ENCODE measurements at regions not wholly inside any gene's neighbourhood (a gene's known extent, or its start where the extent isn't known, plus 50 kb on each side); places are given as distances from the start of the nearest gene placed in this dataset.

DNA sequence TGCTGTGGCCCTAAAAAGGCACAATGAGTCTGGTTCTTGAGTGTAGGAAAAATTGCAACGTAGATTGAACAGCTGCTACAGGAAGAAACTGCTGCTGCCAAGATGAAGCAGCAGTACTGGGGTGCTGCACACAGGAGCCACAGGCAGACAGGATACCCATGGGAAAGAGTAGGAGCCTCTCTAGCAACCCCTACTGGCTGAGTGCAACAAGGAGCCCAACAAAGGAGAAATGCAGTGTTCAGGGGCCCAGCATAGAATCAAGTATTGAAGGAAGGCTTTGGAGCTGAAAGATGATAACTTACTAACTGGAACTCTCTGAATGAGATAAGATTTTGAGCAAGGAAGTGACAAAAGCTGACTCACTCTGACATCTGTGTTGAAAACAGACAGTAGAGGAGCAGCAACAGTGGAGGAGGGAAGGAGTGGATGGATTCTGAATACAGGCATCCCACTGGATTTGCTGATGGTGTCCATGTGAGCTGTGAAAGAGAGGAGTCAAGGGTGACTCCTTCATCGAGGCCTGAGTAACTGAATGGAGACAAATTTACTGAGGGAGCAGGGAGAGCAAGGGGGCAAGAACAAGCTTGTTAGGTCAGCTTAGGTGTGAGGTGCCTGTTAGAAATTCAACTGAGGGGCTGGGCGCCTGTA lies 534.7 kb upstream of the JARID2 start:
- TF ChIP-seq HDAC6 (IDR thresholded peaks at IDR 0.05; ENCODE audit: low read depth, low read length) (no peak), FOXK2 (IDR thresholded peaks at IDR 0.05) (no peak), HOXA9 (CRISPR knock-in tag; IDR thresholded peaks at IDR 0.05; ENCODE audit: borderline replicate concordance) (no peak), POLR2A (IDR thresholded peaks at IDR 0.05; ENCODE audit: insufficient read depth in 1 of 2, low read depth in 2 of 2, low read length in 2 of 2) (no peak), ZKSCAN8 (CRISPR knock-in tag; IDR thresholded peaks at IDR 0.05; ENCODE audit: borderline replicate concordance) (no peak), ZNF619 (CRISPR knock-in tag; IDR thresholded peaks at IDR 0.05) (no peak), MXI1 (IDR thresholded peaks at IDR 0.05; ENCODE audit: borderline replicate concordance, low read depth, low read length) (no peak)
- TF ChIP-seq, protein P1, sequence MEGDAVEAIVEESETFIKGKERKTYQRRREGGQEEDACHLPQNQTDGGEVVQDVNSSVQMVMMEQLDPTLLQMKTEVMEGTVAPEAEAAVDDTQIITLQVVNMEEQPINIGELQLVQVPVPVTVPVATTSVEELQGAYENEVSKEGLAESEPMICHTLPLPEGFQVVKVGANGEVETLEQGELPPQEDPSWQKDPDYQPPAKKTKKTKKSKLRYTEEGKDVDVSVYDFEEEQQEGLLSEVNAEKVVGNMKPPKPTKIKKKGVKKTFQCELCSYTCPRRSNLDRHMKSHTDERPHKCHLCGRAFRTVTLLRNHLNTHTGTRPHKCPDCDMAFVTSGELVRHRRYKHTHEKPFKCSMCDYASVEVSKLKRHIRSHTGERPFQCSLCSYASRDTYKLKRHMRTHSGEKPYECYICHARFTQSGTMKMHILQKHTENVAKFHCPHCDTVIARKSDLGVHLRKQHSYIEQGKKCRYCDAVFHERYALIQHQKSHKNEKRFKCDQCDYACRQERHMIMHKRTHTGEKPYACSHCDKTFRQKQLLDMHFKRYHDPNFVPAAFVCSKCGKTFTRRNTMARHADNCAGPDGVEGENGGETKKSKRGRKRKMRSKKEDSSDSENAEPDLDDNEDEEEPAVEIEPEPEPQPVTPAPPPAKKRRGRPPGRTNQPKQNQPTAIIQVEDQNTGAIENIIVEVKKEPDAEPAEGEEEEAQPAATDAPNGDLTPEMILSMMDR (CRISPR knock-in tag; IDR thresholded peaks at IDR 0.05), result peak; percentile 57

Data from HepG2 (cell line).